Caco-2 (cell line): ENCODE measurements at regions not wholly inside any gene's neighbourhood (a gene's known extent, or its start where the extent isn't known, plus 50 kb on each side); places are given as distances from the start of the nearest gene placed in this dataset.

ENCODE experiments used
- BruUV-seq: library from RNA; stranded (reverse); fragments of 400-500 nt; replicated peaks from 2 replicates; lab custom pipeline; 2021; lab: Mats Ljungman, UMichigan
- CTCF ChIA-PET: fragments of 300-600 bp; sonication (Branson Sonifier 250); formaldehyde crosslinking; loops from one replicate; lab custom pipeline; 2022; ENCODE audit warnings: antibody characterized with exemption; lab: Charles Lee
- POLR2A ChIA-PET: fragments of 300-600 bp; sonication (Branson Sonifier 250); formaldehyde crosslinking; loops from one replicate; lab custom pipeline; 2022; ENCODE audit warnings: antibody characterized with exemption; lab: Charles Lee
- DNase-seq, 2 experiments: peaks; one replicate each; pipeline versions ENCODE4 v3.0.0 to v3.0.0-alpha.2; 2020 to 2022
- H3K27me3 ChIP-seq: replicated peaks from 2 replicates; pipeline ENCODE4 v1.6.0; 2011; ENCODE audit warnings: low read length; ENCODE audit not compliant: control insufficient read depth, insufficient read depth
- H3K36me3 ChIP-seq: 2 replicates; pipeline ENCODE4 v1.5.1; 2011; ENCODE audit warnings: low read length; ENCODE audit not compliant: control insufficient read depth, insufficient read depth
- H3K4me1 ChIP-seq: fragments of 250-450 bp; sonication (Bioruptor Pico); 2 replicates; pipeline ENCODE4 v1.5.1; 2020; ENCODE audit warnings: mild to moderate bottlenecking
- H3K4me3 ChIP-seq: 2 replicates; pipeline ENCODE4 v1.5.1; 2011; ENCODE audit warnings: low read depth, mild to moderate bottlenecking, control low read depth, low read length
- H3K9me3 ChIP-seq: fragments of 250-450 bp; sonication (Bioruptor Pico); 2 replicates; pipeline ENCODE4 v1.5.1; 2020; ENCODE audit warnings: mild to moderate bottlenecking, moderate library complexity
- H3K27ac Mint-ChIP-seq: one replicate; pipeline ENCODE4 v1.8.0; 2022; ENCODE audit warnings: mixed read lengths; ENCODE audit not compliant: unreplicated experiment
- H3K27me3 Mint-ChIP-seq: one replicate; pipeline ENCODE4 v1.8.0; 2022; ENCODE audit warnings: mixed read lengths; ENCODE audit not compliant: insufficient read depth, unreplicated experiment
- H3K36me3 Mint-ChIP-seq: one replicate; pipeline ENCODE4 v1.8.0; 2022; ENCODE audit warnings: mild to moderate bottlenecking, mixed read lengths; ENCODE audit not compliant: insufficient read depth, unreplicated experiment
- H3K4me1 Mint-ChIP-seq: one replicate; pipeline ENCODE4 v1.8.0; 2022; ENCODE audit warnings: low read depth, mixed read lengths; ENCODE audit not compliant: unreplicated experiment
- H3K4me3 Mint-ChIP-seq: one replicate; pipeline ENCODE4 v1.8.0; 2022; ENCODE audit warnings: mild to moderate bottlenecking, moderate library complexity, mixed read lengths; ENCODE audit not compliant: unreplicated experiment
- H3K9me3 Mint-ChIP-seq: one replicate; pipeline ENCODE4 v1.8.0; 2022; ENCODE audit warnings: mixed read lengths; ENCODE audit not compliant: unreplicated experiment
- CTCF ChIP-seq, 2 experiments: fragments of 200-600 bp in 1 of 2; IDR thresholded peaks; 1 replicate in 1 of 2; 2 replicates in 1 of 2; pipeline versions ENCODE4 v1.5.1 to v1.8.0; 2011 to 2022; ENCODE audit warnings: antibody characterized with exemption in 1 of 2, control low read depth in 1 of 2, inconsistent platforms in 1 of 2, low read depth in 1 of 2, low read length in 1 of 2, mild to moderate bottlenecking in 1 of 2, moderate library complexity in 1 of 2; ENCODE audit not compliant: insufficient read depth in 1 of 2, severe bottlenecking in 1 of 2, unreplicated experiment in 1 of 2
- intact Hi-C: fragments of 100-400 bp; cut with micrococcal nuclease; formaldehyde crosslinking; loops from one replicate; pipeline ENCODE4 v1.10.0; 2022; ENCODE audit not compliant: unreplicated experiment

GRCh38 chr12:124097701-124098100, 124.7 kb downstream of the ZNF664 start:
- Mint-ChIP-seq H3K36me3 (no peaks in the 10 kb centered on the region), H3K27ac (no peak overlapping the region), H3K4me1 (peaks cover 5% of the 10 kb centered on the region), H3K27me3 (no peaks in the 10 kb centered on the region), H3K4me3 (no peak overlapping the region), H3K9me3 (no peaks in the 10 kb centered on the region)
- H3K9me3 ChIP-seq = no peaks in the 10 kb centered on the region
- CTCF ChIA-PET = no interaction called here
- no peaks in the 10 kb centered on the region for H3K27me3 ChIP-seq
- no peak overlapping the region for H3K4me3 ChIP-seq
- POLR2A ChIA-PET = no interaction called here
- TF ChIP-seq CTCF (IDR thresholded peaks at IDR 0.05; ENCODE audit: insufficient read depth in 1 of 2, low read depth in 1 of 2, low read length in 1 of 2, severe bottlenecking in 1 of 2, unreplicated experiment in 1 of 2) = no peak
- H3K36me3 ChIP-seq = no peaks in the 10 kb centered on the region
- intact Hi-C loops = no loop called here
- no peaks in the 10 kb centered on the region for H3K4me1 ChIP-seq
- no TSS peak for BruUV-seq
- DNase-seq = no peak

DNA sequence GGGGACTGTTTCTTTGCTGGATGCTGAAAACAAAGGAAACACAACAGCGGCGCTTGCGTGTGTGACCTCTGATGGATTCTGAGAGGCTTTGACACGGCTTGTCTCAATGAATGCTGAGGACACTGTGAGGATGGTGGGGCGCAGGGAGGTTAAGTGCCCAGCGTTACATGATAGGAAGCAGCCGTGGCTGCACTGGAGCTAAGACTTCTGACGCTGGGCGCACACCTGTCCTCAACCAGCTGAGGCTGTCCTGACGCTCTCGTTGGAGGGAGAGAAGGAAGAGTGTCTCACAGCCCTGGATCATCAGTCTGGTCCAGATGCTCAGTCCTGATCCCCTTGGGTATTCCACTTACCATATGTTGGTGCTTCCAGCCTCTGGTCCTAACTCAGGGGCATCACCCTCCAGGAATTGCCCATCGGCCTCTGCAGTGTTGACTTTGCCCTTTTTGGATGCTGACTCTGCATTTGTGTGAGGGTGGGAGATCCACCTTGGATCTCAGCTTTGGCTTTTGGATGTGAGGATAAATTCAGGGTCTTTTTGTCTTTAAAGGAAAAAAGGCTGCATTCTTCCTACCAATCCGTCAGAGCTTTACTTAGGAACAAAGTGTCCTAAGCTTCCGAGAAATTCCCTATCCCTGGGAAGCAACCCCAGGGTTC, 125.2 kb downstream of the ZNF664 start:
- intact Hi-C loops = no loop called here
- no peaks in the 10 kb centered on the region for H3K9me3 Mint-ChIP-seq
- no peak for DNase-seq
- H3K4me1 ChIP-seq = no peaks in the 10 kb centered on the region
- H3K27me3 ChIP-seq = no peaks in the 10 kb centered on the region
- no peaks in the 10 kb centered on the region for H3K9me3 ChIP-seq
- no peaks in the 10 kb centered on the region for H3K36me3 ChIP-seq
- CTCF ChIA-PET = no interaction called here
- no peak overlapping the region for H3K4me3 Mint-ChIP-seq
- H3K4me1 Mint-ChIP-seq = peaks cover 5% of the 10 kb centered on the region
- no peaks in the 10 kb centered on the region for H3K27me3 Mint-ChIP-seq
- POLR2A ChIA-PET = no interaction called here
- no peak overlapping the region for H3K27ac Mint-ChIP-seq
- no peak for TF ChIP-seq CTCF (IDR thresholded peaks at IDR 0.05; ENCODE audit: insufficient read depth in 1 of 2, low read depth in 1 of 2, low read length in 1 of 2, severe bottlenecking in 1 of 2, unreplicated experiment in 1 of 2)
- H3K36me3 Mint-ChIP-seq = no peaks in the 10 kb centered on the region
- no peak overlapping the region for H3K4me3 ChIP-seq
- BruUV-seq = no TSS peak

- Histone ChIP-seq H3K27me3 (no peaks in the 10 kb centered on the region), H3K9me3 (no peaks in the 10 kb centered on the region), H3K4me1 (no peaks in the 10 kb centered on the region), H3K36me3 (no peaks in the 10 kb centered on the region), H3K4me3 (no peak overlapping the region)
- no TSS peak for BruUV-seq
- H3K9me3 Mint-ChIP-seq = no peaks in the 10 kb centered on the region
- CTCF ChIA-PET = no interaction called here
- H3K4me1 Mint-ChIP-seq = peaks cover 5% of the 10 kb centered on the region
- intact Hi-C loops = no loop called here
- no peak for DNase-seq
- H3K4me3 Mint-ChIP-seq = no peak overlapping the region
- no peak for TF ChIP-seq CTCF (IDR thresholded peaks at IDR 0.05; ENCODE audit: insufficient read depth in 1 of 2, low read depth in 1 of 2, low read length in 1 of 2, severe bottlenecking in 1 of 2, unreplicated experiment in 1 of 2)
- H3K27ac Mint-ChIP-seq = no peak overlapping the region
- H3K27me3 Mint-ChIP-seq = no peaks in the 10 kb centered on the region
- POLR2A ChIA-PET = no interaction called here
- H3K36me3 Mint-ChIP-seq = no peaks in the 10 kb centered on the region
Observed at GRCh38 chr12:124098887-124099286, 125.9 kb downstream of the ZNF664 start.
